Lower leg skin (tissue), 3 donors: ENCODE measurements at regions not wholly inside any gene's neighbourhood (a gene's known extent, or its start where the extent isn't known, plus 50 kb on each side); places are given as distances from the start of the nearest gene placed in this dataset.

ENCODE experiments used
- CTCF ChIP-seq, 3 donors: fragments of 450-650 bp; IDR thresholded peaks; one replicate each; pipeline ENCODE4 v1.5.1; 2016; ENCODE audit warnings: antibody characterized with exemption in 3 of 3, mild to moderate bottlenecking in 3 of 3, moderate library complexity in 2 of 3
- POLR2A ChIP-seq, 2 donors: fragments of 450-650 bp; IDR thresholded peaks; one replicate each; pipeline ENCODE4 v1.6.1; 2016 to 2017; ENCODE audit warnings: antibody characterized with exemption in 2 of 2, mild to moderate bottlenecking in 1 of 2, moderate library complexity in 1 of 2

DNA sequence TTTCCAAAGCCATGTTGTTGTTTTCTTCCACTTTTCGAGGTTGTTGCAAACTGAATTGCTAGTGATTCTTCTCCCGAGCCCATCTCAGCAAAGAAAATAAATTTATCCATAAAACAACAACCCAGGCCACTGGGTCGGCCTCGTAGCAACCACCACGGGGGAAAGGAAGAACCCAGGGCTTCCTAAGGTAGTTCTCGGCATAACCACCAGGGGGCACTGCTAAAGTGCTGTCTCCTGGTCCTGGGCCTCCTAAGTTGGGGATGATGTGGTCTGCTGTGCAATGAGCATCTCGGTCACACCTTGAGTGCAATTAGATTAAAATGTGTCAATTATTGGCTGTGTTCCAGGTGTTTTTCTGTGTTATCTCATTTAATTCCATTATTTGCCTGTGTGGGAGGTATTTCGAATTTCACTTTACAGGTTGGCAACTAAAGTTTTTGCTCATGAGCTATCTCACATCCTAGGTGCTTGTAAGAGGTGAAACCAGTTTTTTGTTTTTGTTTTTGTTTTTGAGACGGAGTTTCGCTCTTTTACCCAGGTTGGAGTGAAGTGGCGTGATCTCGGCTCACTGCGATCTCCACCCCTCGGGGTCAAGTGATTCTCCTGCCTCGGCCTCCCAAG is 102.8 kb upstream of the DAP start:
- TF ChIP-seq POLR2A (IDR thresholded peaks at IDR 0.05) (no peak), CTCF (IDR thresholded peaks at IDR 0.05) (no peak)
